Thyroid gland (tissue), 4 donors: ENCODE measurements at regions not wholly inside any gene's neighbourhood (a gene's known extent, or its start where the extent isn't known, plus 50 kb on each side); places are given as distances from the start of the nearest gene placed in this dataset.

Experiments used
- POLR2A ChIP-seq, 2 donors: fragments of 450-650 bp; IDR thresholded peaks; one replicate each; pipeline ENCODE4 v1.6.1; 2017; ENCODE audit warnings: antibody characterized with exemption in 2 of 2, mild to moderate bottlenecking in 2 of 2, moderate library complexity in 1 of 2
- TF ChIP-seq, protein P1 (sequence below), 6 experiments: fragments of 200-600 bp in 3 of 6; fragments of 450-650 bp in 3 of 6; sonication (generic) in 3 of 6; IDR thresholded peaks; one replicate each; pipeline ENCODE4 v1.5.1; 2016 to 2019; ENCODE audit warnings: antibody characterized with exemption in 6 of 6, mild to moderate bottlenecking in 2 of 6, inconsistent platforms in 1 of 6, moderate library complexity in 1 of 6

- TF ChIP-seq, protein P1, sequence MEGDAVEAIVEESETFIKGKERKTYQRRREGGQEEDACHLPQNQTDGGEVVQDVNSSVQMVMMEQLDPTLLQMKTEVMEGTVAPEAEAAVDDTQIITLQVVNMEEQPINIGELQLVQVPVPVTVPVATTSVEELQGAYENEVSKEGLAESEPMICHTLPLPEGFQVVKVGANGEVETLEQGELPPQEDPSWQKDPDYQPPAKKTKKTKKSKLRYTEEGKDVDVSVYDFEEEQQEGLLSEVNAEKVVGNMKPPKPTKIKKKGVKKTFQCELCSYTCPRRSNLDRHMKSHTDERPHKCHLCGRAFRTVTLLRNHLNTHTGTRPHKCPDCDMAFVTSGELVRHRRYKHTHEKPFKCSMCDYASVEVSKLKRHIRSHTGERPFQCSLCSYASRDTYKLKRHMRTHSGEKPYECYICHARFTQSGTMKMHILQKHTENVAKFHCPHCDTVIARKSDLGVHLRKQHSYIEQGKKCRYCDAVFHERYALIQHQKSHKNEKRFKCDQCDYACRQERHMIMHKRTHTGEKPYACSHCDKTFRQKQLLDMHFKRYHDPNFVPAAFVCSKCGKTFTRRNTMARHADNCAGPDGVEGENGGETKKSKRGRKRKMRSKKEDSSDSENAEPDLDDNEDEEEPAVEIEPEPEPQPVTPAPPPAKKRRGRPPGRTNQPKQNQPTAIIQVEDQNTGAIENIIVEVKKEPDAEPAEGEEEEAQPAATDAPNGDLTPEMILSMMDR (IDR thresholded peaks at IDR 0.05) = no peak
- TF ChIP-seq POLR2A (IDR thresholded peaks at IDR 0.05) = no peak
Observed at GRCh38 chr4:22071749-22072148, 123.2 kb upstream of the KCNIP4 start.
